ENCODE measurements at regions not wholly inside any gene's neighbourhood (a gene's known extent, or its start where the extent isn't known, plus 50 kb on each side); places are given as distances from the start of the nearest gene placed in this dataset.

DNA sequence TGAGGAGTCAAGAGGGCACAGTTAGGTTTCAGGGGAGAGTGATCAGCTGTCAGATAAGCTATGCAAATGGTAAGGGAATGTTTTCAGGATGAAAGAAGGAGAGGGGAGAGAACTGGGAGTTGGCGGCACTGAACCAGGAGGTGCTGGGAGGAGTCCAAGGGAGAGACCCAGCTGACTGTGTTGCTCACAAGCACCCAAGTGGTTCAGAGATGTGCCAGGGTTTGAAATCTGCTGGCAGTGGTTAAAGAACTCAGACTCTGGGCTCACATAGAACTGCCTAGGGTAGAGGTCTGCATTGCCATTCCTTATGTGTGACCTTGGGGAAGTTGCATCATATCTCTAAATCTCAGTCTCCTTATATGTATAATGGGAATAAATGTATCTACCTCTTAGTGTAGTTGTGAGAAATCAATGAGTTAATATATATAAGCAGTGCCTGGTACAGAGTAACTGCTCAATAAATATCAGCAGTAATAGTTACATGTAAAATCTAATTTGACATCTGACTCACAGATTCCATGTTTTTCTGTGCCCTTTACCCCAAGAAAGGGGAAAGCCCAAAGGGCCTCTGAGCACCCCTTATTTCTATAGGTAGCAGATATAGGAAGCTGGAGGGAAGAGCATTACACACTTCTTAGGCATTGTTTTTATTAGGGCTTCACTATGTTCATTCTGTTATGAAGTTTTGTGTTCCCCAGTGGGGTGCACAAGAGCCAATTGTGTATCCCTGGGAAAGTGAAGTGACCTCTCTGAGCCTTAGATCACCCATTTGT, 66.9 kb upstream of the SESN3 start:
- Histone ChIP-seq H3K4me1 (ENCODE audit: insufficient read depth, low read length) (no peaks in the 10 kb centered on the region), H3K27ac (ENCODE audit: low read length) (no peak overlapping the region), H3K27me3 (ENCODE audit: low read length) (peaks cover 73% of the 10 kb centered on the region), H3K9me3 (ENCODE audit: low read length) (no peaks in the 10 kb centered on the region), H3K9ac (ENCODE audit: low read length) (no peak overlapping the region), H4K20me1 (ENCODE audit: low read length) (no peaks in the 10 kb centered on the region), H2AFZ (ENCODE audit: low read length) (no peak overlapping the region), H3K79me2 (ENCODE audit: low read length) (no peaks in the 10 kb centered on the region), H3K36me3 (ENCODE audit: low read depth, low read length) (no peaks in the 10 kb centered on the region), H3K9me2 (replicated peaks; ENCODE audit: low read length) (no peaks in the 10 kb centered on the region), H3K4me3 (ENCODE audit: low read length) (no peak overlapping the region), H3K4me2 (ENCODE audit: low read length) (no peak overlapping the region), H3F3A (ENCODE audit: low read length, unreplicated experiment) (no peaks in the 10 kb centered on the region)
- ChIA-PET POLR2A (ENCODE audit: unreplicated experiment) (no interaction called here), CTCF (no interaction called here)
- no peak for DNase-seq
- intact Hi-C loops (cut with micrococcal nuclease): no loop called here
- no peak for ATAC-seq
- TF ChIP-seq EZH2 (IDR thresholded peaks at IDR 0.05; ENCODE audit: low read length, unreplicated experiment) (no peak), EZH2phosphoT487 (IDR thresholded peaks at IDR 0.05; ENCODE audit: borderline replicate concordance, low read length) (no peak)
- TF ChIP-seq, protein P1, sequence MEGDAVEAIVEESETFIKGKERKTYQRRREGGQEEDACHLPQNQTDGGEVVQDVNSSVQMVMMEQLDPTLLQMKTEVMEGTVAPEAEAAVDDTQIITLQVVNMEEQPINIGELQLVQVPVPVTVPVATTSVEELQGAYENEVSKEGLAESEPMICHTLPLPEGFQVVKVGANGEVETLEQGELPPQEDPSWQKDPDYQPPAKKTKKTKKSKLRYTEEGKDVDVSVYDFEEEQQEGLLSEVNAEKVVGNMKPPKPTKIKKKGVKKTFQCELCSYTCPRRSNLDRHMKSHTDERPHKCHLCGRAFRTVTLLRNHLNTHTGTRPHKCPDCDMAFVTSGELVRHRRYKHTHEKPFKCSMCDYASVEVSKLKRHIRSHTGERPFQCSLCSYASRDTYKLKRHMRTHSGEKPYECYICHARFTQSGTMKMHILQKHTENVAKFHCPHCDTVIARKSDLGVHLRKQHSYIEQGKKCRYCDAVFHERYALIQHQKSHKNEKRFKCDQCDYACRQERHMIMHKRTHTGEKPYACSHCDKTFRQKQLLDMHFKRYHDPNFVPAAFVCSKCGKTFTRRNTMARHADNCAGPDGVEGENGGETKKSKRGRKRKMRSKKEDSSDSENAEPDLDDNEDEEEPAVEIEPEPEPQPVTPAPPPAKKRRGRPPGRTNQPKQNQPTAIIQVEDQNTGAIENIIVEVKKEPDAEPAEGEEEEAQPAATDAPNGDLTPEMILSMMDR (conservative IDR thresholded peaks at IDR 0.05; ENCODE audit: low read depth, low read length): no peak
- no TSS peak for BruUV-seq (replicated peaks)

DNA sequence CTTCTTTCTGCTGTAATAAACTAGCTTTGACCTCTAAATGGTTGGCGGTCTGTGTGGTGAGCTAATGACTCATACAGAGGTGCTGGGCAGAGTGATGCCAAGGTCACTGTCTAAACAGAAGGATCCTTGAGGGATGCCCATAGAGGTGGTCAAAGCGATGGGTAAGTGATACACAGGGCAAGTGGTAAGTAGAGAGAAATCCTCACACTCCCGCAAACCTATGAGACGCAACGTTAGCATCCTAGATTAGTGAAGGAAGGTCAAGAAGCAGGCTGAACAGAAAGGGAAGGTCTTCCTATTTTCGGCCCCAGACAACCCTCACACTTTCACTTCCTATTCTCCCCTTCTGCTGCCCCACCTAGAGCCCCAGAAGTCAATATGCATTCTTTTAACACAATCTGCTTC, 65.6 kb upstream of the SESN3 start:
- POLR2A ChIA-PET (ENCODE audit: unreplicated experiment): no interaction called here
- no peak for ATAC-seq

DNA sequence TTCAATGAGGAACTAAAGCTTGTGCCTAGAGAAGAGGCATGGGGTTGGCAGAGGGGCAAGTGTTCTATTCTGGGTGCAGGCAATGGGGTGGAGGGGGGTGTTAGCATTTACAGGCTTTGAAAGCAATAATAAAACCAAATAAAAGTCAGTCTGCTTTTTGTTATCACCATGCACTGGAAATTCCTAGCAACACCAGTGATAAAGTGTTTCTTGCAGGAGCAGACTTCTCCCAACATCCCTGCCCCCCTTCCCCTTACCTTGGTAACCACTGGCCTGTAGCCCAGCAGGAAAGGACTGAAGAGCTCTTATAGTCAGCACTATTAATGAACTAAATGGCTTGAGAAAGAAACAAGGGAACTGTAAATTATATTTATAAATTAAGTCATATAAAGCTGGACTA, 65.2 kb upstream of the SESN3 start:
- POLR2A ChIA-PET (ENCODE audit: unreplicated experiment): no interaction called here
- no peak for DNase-seq
- no peaks in the 10 kb centered on the region for H4K20me1 ChIP-seq (ENCODE audit: low read length)
- H3F3A ChIP-seq (ENCODE audit: low read length, unreplicated experiment): no peaks in the 10 kb centered on the region
- no peak for ATAC-seq
- H3K27me3 ChIP-seq (ENCODE audit: low read length): peaks cover 64% of the 10 kb centered on the region
- H3K9ac ChIP-seq (ENCODE audit: low read length): no peak overlapping the region
- H3K4me1 ChIP-seq (ENCODE audit: insufficient read depth, low read length): no peaks in the 10 kb centered on the region
- no peaks in the 10 kb centered on the region for H3K9me3 ChIP-seq (ENCODE audit: low read length)
- no peaks in the 10 kb centered on the region for H3K79me2 ChIP-seq (ENCODE audit: low read length)
- intact Hi-C loops (cut with micrococcal nuclease): no loop called here
- no peaks in the 10 kb centered on the region for H3K36me3 ChIP-seq (ENCODE audit: low read depth, low read length)
- H3K4me3 ChIP-seq (ENCODE audit: low read length): no peak overlapping the region
- H3K4me2 ChIP-seq (ENCODE audit: low read length): no peak overlapping the region
- BruUV-seq (replicated peaks): no TSS peak
- CTCF ChIA-PET: no interaction called here
- no peak overlapping the region for H3K27ac ChIP-seq (ENCODE audit: low read length)
- H3K9me2 ChIP-seq (replicated peaks; ENCODE audit: low read length): no peaks in the 10 kb centered on the region
- H2AFZ ChIP-seq (ENCODE audit: low read length): no peak overlapping the region
- TF ChIP-seq EZH2 (IDR thresholded peaks at IDR 0.05; ENCODE audit: low read length, unreplicated experiment) (no peak), EZH2phosphoT487 (IDR thresholded peaks at IDR 0.05; ENCODE audit: borderline replicate concordance, low read length) (no peak)
- TF ChIP-seq, protein P1 (conservative IDR thresholded peaks at IDR 0.05; ENCODE audit: low read depth, low read length): no peak

More for the DNA sequence above, 65.6 kb upstream of the SESN3 start:
- BruUV-seq (replicated peaks): no TSS peak
- H3K9me2 ChIP-seq (replicated peaks; ENCODE audit: low read length): no peaks in the 10 kb centered on the region
- H3K9me3 ChIP-seq (ENCODE audit: low read length): no peaks in the 10 kb centered on the region
- no peaks in the 10 kb centered on the region for H3K36me3 ChIP-seq (ENCODE audit: low read depth, low read length)
- intact Hi-C loops (cut with micrococcal nuclease): no loop called here
- no peak overlapping the region for H3K4me3 ChIP-seq (ENCODE audit: low read length)
- TF ChIP-seq EZH2 (IDR thresholded peaks at IDR 0.05; ENCODE audit: low read length, unreplicated experiment) (no peak), EZH2phosphoT487 (IDR thresholded peaks at IDR 0.05; ENCODE audit: borderline replicate concordance, low read length) (no peak)
- TF ChIP-seq, protein P1 (conservative IDR thresholded peaks at IDR 0.05; ENCODE audit: low read depth, low read length): no peak
- H3F3A ChIP-seq (ENCODE audit: low read length, unreplicated experiment): no peaks in the 10 kb centered on the region
- no peak overlapping the region for H2AFZ ChIP-seq (ENCODE audit: low read length)
- peaks cover 67% of the 10 kb centered on the region for H3K27me3 ChIP-seq (ENCODE audit: low read length)
- no peaks in the 10 kb centered on the region for H4K20me1 ChIP-seq (ENCODE audit: low read length)
- CTCF ChIA-PET: no interaction called here
- no peak for DNase-seq
- H3K4me1 ChIP-seq (ENCODE audit: insufficient read depth, low read length): no peaks in the 10 kb centered on the region
- H3K4me2 ChIP-seq (ENCODE audit: low read length): no peak overlapping the region
- H3K79me2 ChIP-seq (ENCODE audit: low read length): no peaks in the 10 kb centered on the region
- no peak overlapping the region for H3K27ac ChIP-seq (ENCODE audit: low read length)
- no peak overlapping the region for H3K9ac ChIP-seq (ENCODE audit: low read length)
